H9 (cell line): ENCODE measurements at regions not wholly inside any gene's neighbourhood (a gene's known extent, or its start where the extent isn't known, plus 50 kb on each side); places are given as distances from the start of the nearest gene placed in this dataset.

Experiments
- DNase-seq: peaks from one replicate; pipeline ENCODE4 v3.0.0-alpha.2; 2017
- H2AFZ ChIP-seq: one replicate; pipeline ENCODE4 v1.6.1; 2013; ENCODE audit warnings: mild to moderate bottlenecking, low read length, control low read depth, moderate library complexity
- H2AK5ac ChIP-seq: 2 replicates; pipeline ENCODE4 v1.6.1; 2013; ENCODE audit warnings: low read length, control low read depth, mixed read lengths; ENCODE audit not compliant: insufficient read length
- H2BK120ac ChIP-seq: one replicate; pipeline ENCODE4 v1.6.1; 2013; ENCODE audit warnings: low read depth, mild to moderate bottlenecking, low read length, control low read depth, inconsistent platforms; ENCODE audit not compliant: poor library complexity, severe bottlenecking
- H2BK12ac ChIP-seq: 2 replicates; pipeline ENCODE4 v1.6.1; 2013; ENCODE audit warnings: low read length, control low read depth, mixed read lengths, low read depth; ENCODE audit not compliant: insufficient read length
- H2BK15ac ChIP-seq: 2 replicates; pipeline ENCODE4 v1.6.1; 2013; ENCODE audit warnings: low read depth, low read length, control low read depth
- H2BK20ac ChIP-seq: one replicate; pipeline ENCODE4 v1.6.1; 2013; ENCODE audit warnings: low read depth, mild to moderate bottlenecking, low read length, control low read depth, inconsistent platforms; ENCODE audit not compliant: poor library complexity, severe bottlenecking
- H2BK5ac ChIP-seq: 2 replicates; pipeline ENCODE4 v1.6.1; 2013; ENCODE audit warnings: low read length, control low read depth, mixed read lengths; ENCODE audit not compliant: insufficient read length
- H3K14ac ChIP-seq: 2 replicates; pipeline ENCODE4 v1.6.1; 2013; ENCODE audit warnings: low read length, control low read depth; ENCODE audit not compliant: insufficient read depth
- H3K18ac ChIP-seq: 2 replicates; pipeline ENCODE4 v1.6.1; 2013; ENCODE audit warnings: low read depth, mild to moderate bottlenecking, mixed read lengths, low read length, control low read depth; ENCODE audit not compliant: insufficient read length
- H3K23ac ChIP-seq: 2 replicates; pipeline ENCODE4 v1.6.1; 2013; ENCODE audit warnings: low read length, control low read depth, mixed read lengths, low read depth; ENCODE audit not compliant: insufficient read length
- H3K23me2 ChIP-seq: 2 replicates; pipeline ENCODE4 v1.6.1; 2013; ENCODE audit warnings: low read depth, mild to moderate bottlenecking, mixed read lengths, low read length, control low read depth; ENCODE audit not compliant: insufficient read length, poor library complexity, severe bottlenecking
- H3K27ac ChIP-seq: 2 replicates; pipeline ENCODE4 v1.5.1; 2013; ENCODE audit warnings: low read length, control low read depth, mixed read lengths, low read depth; ENCODE audit not compliant: insufficient read length
- H3K27me3 ChIP-seq: 2 replicates; pipeline ENCODE4 v1.6.1; 2013; ENCODE audit warnings: low read length, control low read depth, inconsistent platforms; ENCODE audit not compliant: insufficient read depth
- H3K4ac ChIP-seq: 2 replicates; pipeline ENCODE4 v1.6.1; 2013; ENCODE audit warnings: low read depth, mild to moderate bottlenecking, control low read depth, inconsistent platforms, low read length, moderate library complexity
- H3K4me1 ChIP-seq: 2 replicates; pipeline ENCODE4 v1.6.1; 2013; ENCODE audit warnings: low read length, control low read depth, inconsistent platforms; ENCODE audit not compliant: insufficient read depth
- H3K4me2 ChIP-seq: 2 replicates; pipeline ENCODE4 v1.6.1; 2013; ENCODE audit warnings: low read length, control low read depth, mixed read lengths; ENCODE audit not compliant: insufficient read length, insufficient read depth
- H3K56ac ChIP-seq: 2 replicates; pipeline ENCODE4 v1.6.1; 2013; ENCODE audit warnings: low read depth, mild to moderate bottlenecking, mixed read lengths, low read length, control low read depth; ENCODE audit not compliant: insufficient read length
- H3K79me1 ChIP-seq: 2 replicates; pipeline ENCODE4 v1.6.1; 2013; ENCODE audit warnings: low read depth, mild to moderate bottlenecking, moderate library complexity, low read length, control low read depth, inconsistent platforms; ENCODE audit not compliant: insufficient read depth, poor library complexity, severe bottlenecking
- H3K79me2 ChIP-seq: 2 replicates; pipeline ENCODE4 v1.6.1; 2013; ENCODE audit warnings: low read length, control low read depth, inconsistent platforms; ENCODE audit not compliant: insufficient read depth
- H3K9ac ChIP-seq: 2 replicates; pipeline ENCODE4 v1.6.1; 2013; ENCODE audit warnings: low read length, control low read depth, mixed read lengths; ENCODE audit not compliant: insufficient read length; ENCODE audit errors: extremely low read depth
- H3K9me3 ChIP-seq: one replicate; pipeline ENCODE4 v1.6.1; 2013; ENCODE audit warnings: low read depth, low read length, inconsistent platforms; ENCODE audit not compliant: control insufficient read depth
- H3T11ph ChIP-seq: one replicate; pipeline ENCODE4 v1.6.1; 2013; ENCODE audit warnings: mild to moderate bottlenecking, low read length, control low read depth, inconsistent platforms
- H4K20me1 ChIP-seq: one replicate; pipeline ENCODE4 v1.6.1; 2013; ENCODE audit not compliant: control insufficient read depth, insufficient read length, insufficient read depth
- H4K5ac ChIP-seq: 2 replicates; pipeline ENCODE4 v1.6.1; 2013; ENCODE audit warnings: low read depth, mild to moderate bottlenecking, mixed read lengths, low read length, control low read depth; ENCODE audit not compliant: insufficient read length
- H4K8ac ChIP-seq: replicated peaks from 2 replicates; pipeline ENCODE4 v1.6.1; 2013; ENCODE audit warnings: low read length, control low read depth, mixed read lengths, low read depth; ENCODE audit not compliant: insufficient read length
- H4K91ac ChIP-seq: 2 replicates; pipeline ENCODE4 v1.6.1; 2013; ENCODE audit warnings: low read depth, mild to moderate bottlenecking, moderate library complexity, mixed read lengths, low read length, control low read depth; ENCODE audit not compliant: insufficient read length
- H3K27ac Mint-ChIP-seq, 3 experiments: 2 replicates in 2 of 3; 3 replicates in 1 of 3; pipeline ENCODE4 v1.8.0; 2020 to 2021; ENCODE audit warnings: mixed read lengths in 3 of 3, mild to moderate bottlenecking in 1 of 3, moderate library complexity in 1 of 3
- H3K27me3 Mint-ChIP-seq: 2 replicates; pipeline ENCODE4 v1.8.0; 2021; ENCODE audit warnings: low read depth, mild to moderate bottlenecking, moderate library complexity, mixed read lengths
- H3K36me3 Mint-ChIP-seq, 3 experiments: 2 replicates in 2 of 3; 3 replicates in 1 of 3; pipeline ENCODE4 v1.8.0; 2020 to 2021; ENCODE audit warnings: low read depth in 3 of 3, mixed read lengths in 3 of 3; ENCODE audit not compliant: insufficient read depth in 1 of 3
- H3K4me1 Mint-ChIP-seq, 2 experiments: 2 replicates each; pipeline ENCODE4 v1.8.0; 2020; ENCODE audit warnings: mixed read lengths in 2 of 2
- H3K4me3 Mint-ChIP-seq, 2 experiments: 2 replicates in 1 of 2; 3 replicates in 1 of 2; pipeline ENCODE4 v1.8.0; 2020 to 2021; ENCODE audit warnings: mild to moderate bottlenecking in 2 of 2, mixed read lengths in 2 of 2, moderate library complexity in 1 of 2
- H3K9me3 Mint-ChIP-seq, 2 experiments: 2 replicates in 1 of 2; 3 replicates in 1 of 2; pipeline ENCODE4 v1.8.0; 2020; ENCODE audit warnings: mild to moderate bottlenecking in 2 of 2, mixed read lengths in 2 of 2, moderate library complexity in 1 of 2
- WGBS: extraction: QIAGEN DNeasy Blood & Tissue Kit; methylation state at CpG from one replicate; pipeline ENCODE4 v1.1.7; 2013; ENCODE audit warnings: missing lambda C conversion rate, low lambda C conversion rate, mixed read lengths; ENCODE audit not compliant: insufficient read length; ENCODE audit errors: extremely low coverage; 5-methylcytosine and 5-hydroxymethylcytosine counted together
- TF ChIP-seq, protein P1 (sequence below): fragments of 200-600 bp; sonication (generic); conservative IDR thresholded peaks from 3 replicates; pipeline ENCODE4 v1.8.0; 2021; ENCODE audit warnings: antibody characterized with exemption, mild to moderate bottlenecking

DNA sequence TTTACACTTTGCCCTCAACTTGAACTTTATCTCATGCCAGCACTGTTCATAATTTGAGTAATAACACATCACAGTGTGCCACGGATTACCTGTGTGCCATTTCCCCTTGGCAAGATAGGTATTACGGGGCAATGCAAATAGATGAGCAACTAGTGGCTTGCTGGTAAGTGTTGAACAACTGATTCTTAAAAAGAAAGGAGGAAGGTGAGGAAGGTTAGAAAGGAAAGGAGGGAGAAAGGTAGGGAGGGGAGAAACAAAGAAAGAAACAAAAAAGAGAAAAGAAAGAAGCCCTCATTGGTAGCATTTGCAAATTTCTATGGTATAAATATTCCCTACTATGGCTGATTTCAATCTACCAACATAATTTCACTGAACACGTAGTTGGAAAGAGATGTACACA is 118.2 kb upstream of the OLIG2 start:
- Histone ChIP-seq H3T11ph (no peak overlapping the region), H3K4ac (no peak overlapping the region), H3K23me2 (no peaks in the 10 kb centered on the region), H3K27ac (no peak overlapping the region), H2AFZ (no peak overlapping the region), H4K5ac (no peak overlapping the region), H2BK15ac (no peak overlapping the region), H3K79me2 (no peaks in the 10 kb centered on the region), H2BK20ac (no peak overlapping the region), H3K79me1 (no peaks in the 10 kb centered on the region), H4K8ac (no peak overlapping the region), H3K23ac (no peak overlapping the region), H3K4me1 (no peaks in the 10 kb centered on the region), H3K9ac (no peak overlapping the region), H2BK5ac (no peak overlapping the region), H3K56ac (no peak overlapping the region), H2BK120ac (no peak overlapping the region), H4K91ac (no peak overlapping the region), H4K20me1 (no peaks in the 10 kb centered on the region), H2AK5ac (no peak overlapping the region), H3K4me2 (no peak overlapping the region), H2BK12ac (no peak overlapping the region), H3K9me3 (no peaks in the 10 kb centered on the region), H3K14ac (no peak overlapping the region), H3K18ac (no peak overlapping the region), H3K27me3 (no peaks in the 10 kb centered on the region)
- no CpG with 5 or more reads among the region's 3 CpGs for WGBS
- TF ChIP-seq, protein P1, sequence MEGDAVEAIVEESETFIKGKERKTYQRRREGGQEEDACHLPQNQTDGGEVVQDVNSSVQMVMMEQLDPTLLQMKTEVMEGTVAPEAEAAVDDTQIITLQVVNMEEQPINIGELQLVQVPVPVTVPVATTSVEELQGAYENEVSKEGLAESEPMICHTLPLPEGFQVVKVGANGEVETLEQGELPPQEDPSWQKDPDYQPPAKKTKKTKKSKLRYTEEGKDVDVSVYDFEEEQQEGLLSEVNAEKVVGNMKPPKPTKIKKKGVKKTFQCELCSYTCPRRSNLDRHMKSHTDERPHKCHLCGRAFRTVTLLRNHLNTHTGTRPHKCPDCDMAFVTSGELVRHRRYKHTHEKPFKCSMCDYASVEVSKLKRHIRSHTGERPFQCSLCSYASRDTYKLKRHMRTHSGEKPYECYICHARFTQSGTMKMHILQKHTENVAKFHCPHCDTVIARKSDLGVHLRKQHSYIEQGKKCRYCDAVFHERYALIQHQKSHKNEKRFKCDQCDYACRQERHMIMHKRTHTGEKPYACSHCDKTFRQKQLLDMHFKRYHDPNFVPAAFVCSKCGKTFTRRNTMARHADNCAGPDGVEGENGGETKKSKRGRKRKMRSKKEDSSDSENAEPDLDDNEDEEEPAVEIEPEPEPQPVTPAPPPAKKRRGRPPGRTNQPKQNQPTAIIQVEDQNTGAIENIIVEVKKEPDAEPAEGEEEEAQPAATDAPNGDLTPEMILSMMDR: no peak
- Mint-ChIP-seq H3K27ac (no peak overlapping the region), H3K4me1 (no peaks in the 10 kb centered on the region; a peak in 1 of 4 replicates), H3K27me3 (no peaks in the 10 kb centered on the region; the same call in none of the 2 replicates), H3K9me3 (peaks cover 0 to 5% of the 10 kb centered on the region in 2 experiments; a peak in 2 of 5 replicates), H3K36me3 (0 out of 7 replicates have a peak, but pooled peaks cover 0 to 2% (median 0%) of the 10 kb centered on the region in 3 experiments), H3K4me3 (no peak overlapping the region)
- DNase-seq: no peak
